Umbilical cord (tissue), 1 donor: ENCODE measurements at regions not wholly inside any gene's neighbourhood (a gene's known extent, or its start where the extent isn't known, plus 50 kb on each side); places are given as distances from the start of the nearest gene placed in this dataset.
"Not testable (repeated sequence)": the region's sequence is repeated elsewhere in the genome, so short reads cannot be mapped to it uniquely, and the experiment has no call there.

Experiments used
- DNase-seq: peaks from one replicate; pipeline ENCODE4 v3.0.0-alpha.2; 2015; ENCODE audit warnings: low spot score

GRCh38 chr7:124162667-124163066 lies 129.8 kb upstream of the TMEM229A start:
- DNase-seq: no peak

DNA sequence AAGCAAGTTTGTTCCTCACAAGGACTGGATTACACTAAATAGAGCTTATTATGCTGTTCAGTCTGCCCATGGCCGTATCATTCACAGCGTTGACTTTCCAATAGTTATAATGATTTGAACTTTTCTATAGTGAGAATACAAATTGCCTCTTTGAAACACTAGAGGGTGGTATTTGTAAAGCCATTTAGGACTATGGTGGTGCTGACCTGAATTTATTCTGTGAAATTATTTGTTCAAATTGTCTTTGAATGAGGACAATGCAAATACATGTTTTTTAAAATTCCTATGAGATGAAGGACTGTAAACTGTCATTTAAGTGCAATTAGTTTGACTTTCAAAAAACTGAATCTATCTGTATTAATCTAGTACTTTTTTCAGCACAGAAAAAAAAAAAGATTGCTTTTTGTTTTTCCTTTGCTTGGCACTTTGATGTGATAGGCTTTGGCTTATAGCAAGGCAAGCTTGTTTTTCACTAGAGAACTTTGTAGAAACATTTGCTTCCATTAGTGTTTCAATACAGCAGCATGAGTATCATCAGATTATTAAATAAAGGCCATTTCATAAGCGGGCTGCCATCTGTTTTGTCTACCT lies 122.7 kb upstream of the TMEM229A start:
- peak; percentile 38 for DNase-seq

DNA sequence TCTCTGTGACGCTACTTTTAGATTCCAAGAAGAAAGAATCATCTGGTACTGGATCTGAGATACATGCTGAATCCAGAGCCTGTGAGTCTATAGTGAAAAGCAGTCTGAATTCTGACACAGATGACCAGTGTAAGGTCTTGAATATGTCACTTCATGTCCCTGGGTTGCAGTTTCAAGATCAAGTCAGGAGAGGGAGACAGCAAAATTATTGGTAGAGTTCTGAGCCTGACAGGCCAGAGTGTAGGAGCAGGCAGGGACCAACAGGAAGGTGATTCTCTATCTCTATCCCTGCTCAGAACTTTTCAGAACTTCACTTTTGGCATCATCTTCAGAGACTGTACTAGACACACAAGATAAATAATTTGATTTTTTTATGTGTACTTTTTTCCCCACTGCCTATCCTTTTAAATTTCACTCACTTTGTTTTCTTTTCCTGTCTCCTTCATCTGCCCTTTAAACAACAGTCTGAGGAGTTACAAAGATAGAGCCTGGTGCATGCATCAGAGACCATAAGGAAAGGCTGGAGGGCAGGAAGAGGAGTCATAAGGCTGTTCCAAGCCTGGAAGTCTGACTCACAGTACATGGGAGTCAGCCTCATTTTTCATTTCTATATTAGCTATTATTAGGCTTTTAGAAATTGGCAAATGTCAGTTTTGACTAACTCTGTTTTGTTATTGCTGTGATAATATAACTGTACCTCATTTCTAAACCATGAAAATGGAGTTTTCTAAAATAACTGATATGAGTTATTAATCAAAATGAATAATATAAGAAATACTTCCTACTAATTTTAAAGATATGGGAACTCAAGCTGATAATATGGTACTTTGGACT lies 120.2 kb upstream of the TMEM229A start:
- peak; percentile 19 for DNase-seq

GRCh38 chr7:124137664-124138063 lies 104.8 kb upstream of the TMEM229A start:
- no peak for DNase-seq

DNA sequence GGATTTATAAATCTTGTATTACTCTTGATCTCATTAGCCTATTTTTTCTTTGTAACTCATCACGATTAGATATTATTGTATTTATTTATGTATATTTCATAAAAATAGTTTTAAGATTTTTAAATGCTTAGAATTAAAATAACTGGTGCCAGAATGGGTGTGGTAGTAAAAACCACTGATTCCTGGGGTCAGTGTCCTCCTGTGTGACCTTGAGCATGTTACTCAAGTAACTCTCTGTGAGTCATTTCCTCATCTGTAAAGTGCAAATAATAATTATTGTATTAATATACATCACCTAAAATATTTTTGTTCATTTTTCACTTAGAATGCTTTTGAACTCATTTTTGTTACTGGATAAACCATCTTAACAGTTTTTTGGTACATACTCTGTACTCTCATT lies 91.3 kb upstream of the TMEM229A start:
- DNase-seq: no peak

GRCh38 chr7:124120911-124121310 lies 88.0 kb upstream of the TMEM229A start:
- DNase-seq: no peak

DNA sequence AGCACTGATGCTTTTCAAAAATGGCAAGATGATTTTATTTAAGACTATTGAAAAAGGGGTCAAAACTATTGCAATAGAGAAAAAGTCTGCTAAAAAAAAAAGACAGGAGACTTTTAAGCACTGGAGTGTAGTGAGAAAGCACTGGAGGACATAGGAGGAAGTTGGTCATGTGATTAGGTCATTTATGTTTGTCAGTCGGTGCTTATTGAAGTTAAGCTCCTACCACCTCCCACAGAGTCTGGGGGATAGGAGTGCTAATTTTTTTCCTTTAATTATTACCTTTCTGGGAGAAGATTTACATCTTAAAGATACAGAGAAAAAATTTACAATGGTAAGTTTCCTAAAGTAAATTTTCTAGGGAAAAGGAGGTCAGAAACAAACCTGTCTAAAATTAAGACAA lies 80.2 kb upstream of the TMEM229A start:
- DNase-seq: no peak

DNA sequence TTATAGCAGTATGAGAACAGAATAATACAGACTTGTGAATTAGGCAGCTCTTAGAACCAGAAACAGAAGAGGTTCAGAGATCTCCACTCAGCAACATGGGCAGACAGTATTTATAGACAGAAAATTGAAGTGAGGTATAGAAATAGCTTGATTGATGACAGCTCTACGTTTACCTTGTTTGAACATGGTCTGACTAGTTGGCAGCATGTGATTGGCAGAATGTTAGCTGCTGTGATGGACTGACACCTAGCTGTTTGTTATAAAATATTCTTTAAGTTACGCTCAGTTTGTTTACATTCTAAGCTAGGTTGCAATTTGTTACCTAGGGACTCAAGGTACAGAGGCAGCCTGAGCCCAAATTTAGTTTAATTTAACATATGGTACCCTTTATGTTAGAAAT lies 73.7 kb upstream of the TMEM229A start:
- DNase-seq: no peak

GRCh38 chr7:124101173-124101768 lies 68.4 kb upstream of the TMEM229A start:
- DNase-seq: peak; percentile 3

DNA sequence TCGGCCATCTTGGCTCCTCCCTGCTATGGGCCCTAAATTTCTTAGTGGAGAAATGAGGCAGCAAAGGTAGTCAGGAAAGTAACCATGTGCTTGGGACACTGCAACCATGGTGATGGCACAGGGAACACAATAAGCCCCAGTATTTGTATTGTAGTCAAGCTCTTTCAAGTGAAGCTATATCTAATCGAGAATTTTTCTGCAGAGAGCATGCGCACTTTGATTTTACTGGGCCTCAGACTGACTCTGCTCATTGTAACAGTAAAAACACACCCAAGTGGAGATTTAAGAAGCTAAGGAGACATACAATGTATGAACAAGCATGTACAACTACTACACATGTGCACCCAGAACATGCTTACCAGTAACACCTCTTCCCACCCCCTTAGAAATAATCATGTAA lies 67.3 kb upstream of the TMEM229A start:
- no peak for DNase-seq

GRCh38 chr7:124099585-124099984 lies 66.7 kb upstream of the TMEM229A start:
- DNase-seq: not testable (repeated sequence)

DNA sequence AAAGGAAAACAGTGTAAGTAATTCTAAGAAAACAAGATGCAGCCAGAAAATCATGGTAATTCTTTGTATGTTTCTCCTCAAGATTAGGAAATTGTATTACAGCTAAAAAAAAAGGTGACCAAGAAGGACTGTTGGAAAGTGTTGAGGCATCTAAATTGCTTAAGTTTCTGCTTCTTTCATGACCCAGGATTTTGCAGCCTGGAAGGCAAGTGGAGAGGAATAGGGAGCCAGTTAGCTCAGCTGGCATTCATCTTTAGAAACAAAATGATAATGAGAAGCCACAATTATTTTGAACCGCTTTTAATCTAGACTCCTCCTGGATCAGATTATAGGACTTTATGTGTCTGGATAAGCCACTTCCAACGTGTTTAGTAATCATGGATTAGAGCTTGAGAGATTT lies 56.8 kb upstream of the TMEM229A start:
- DNase-seq: no peak

- DNase-seq: no peak
Observed at GRCh38 chr7:124088590-124088989, 55.7 kb upstream of the TMEM229A start.

GRCh38 chr7:124086843-124087242 lies 54.0 kb upstream of the TMEM229A start:
- no peak for DNase-seq

- DNase-seq: peak; percentile 14
Observed at GRCh38 chr7:124085179-124085578, 52.3 kb upstream of the TMEM229A start.

DNA sequence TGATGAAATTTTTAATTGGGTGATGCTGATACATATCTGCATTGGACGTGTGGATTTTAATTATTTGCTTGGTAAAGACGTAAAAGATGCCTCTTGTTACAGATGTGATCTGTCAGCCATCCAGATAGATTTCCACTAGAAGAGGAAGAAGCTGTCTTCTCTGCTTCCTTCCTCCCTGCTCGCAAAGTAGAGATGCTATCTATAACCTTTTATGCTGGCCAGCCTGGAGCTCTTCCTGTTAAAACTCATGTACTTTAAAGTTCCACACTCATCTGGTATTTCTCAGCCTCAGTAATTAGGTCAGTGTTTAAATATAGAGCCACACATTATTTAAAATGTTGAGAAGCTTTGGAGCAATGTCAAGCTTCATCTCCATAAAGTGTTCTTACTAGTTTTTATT lies 51.2 kb upstream of the TMEM229A start:
- DNase-seq: no peak
